Sigmoid colon (tissue), 6 donors: ENCODE measurements at regions not wholly inside any gene's neighbourhood (a gene's known extent, or its start where the extent isn't known, plus 50 kb on each side); places are given as distances from the start of the nearest gene placed in this dataset.

Experiments used
- DNase-seq: peaks from one replicate; pipeline ENCODE4 v3.0.0-alpha.2; 2019
- H3K27ac ChIP-seq, 4 donors: fragments of 200-600 bp; sonication (generic); one replicate each; pipeline ENCODE4 v1.5.1; 2016 to 2019; ENCODE audit warnings: mild to moderate bottlenecking in 1 of 4
- H3K27me3 ChIP-seq, 3 donors: fragments of 200-600 bp; sonication (generic); one replicate each; pipeline ENCODE4 v1.5.1; 2019; ENCODE audit warnings: mild to moderate bottlenecking in 1 of 3
- H3K36me3 ChIP-seq, 4 donors: fragments of 200-600 bp; sonication (generic); one replicate each; pipeline ENCODE4 v1.5.1; 2016 to 2019
- H3K4me1 ChIP-seq, 4 donors: fragments of 200-600 bp; sonication (generic); one replicate each; pipeline ENCODE4 v1.5.1; 2017 to 2019
- H3K4me3 ChIP-seq, 4 donors: fragments of 200-600 bp; sonication (generic); one replicate each; pipeline ENCODE4 v1.5.1; 2017 to 2019; ENCODE audit warnings: mild to moderate bottlenecking in 2 of 4, moderate library complexity in 1 of 4
- H3K9me3 ChIP-seq, 4 donors: fragments of 200-600 bp in 3 of 4; sonication (generic) in 3 of 4; one replicate each; pipeline versions ENCODE4 v1.5.1 to v1.6.1; 2013 to 2019
- EP300 ChIP-seq, 4 donors: sonication (generic); formaldehyde crosslinking; IDR thresholded peaks; one replicate each; pipeline ENCODE4 v1.6.1; 2017; ENCODE audit warnings: antibody characterized with exemption in 4 of 4
- POLR2A ChIP-seq, 2 donors: fragments of 450-650 bp; IDR thresholded peaks; one replicate each; pipeline ENCODE4 v1.6.1; 2016; ENCODE audit warnings: antibody characterized with exemption in 2 of 2, mild to moderate bottlenecking in 2 of 2, moderate library complexity in 2 of 2
- POLR2AphosphoS5 ChIP-seq, 4 donors: sonication (generic); formaldehyde crosslinking; IDR thresholded peaks; one replicate each; pipeline ENCODE4 v1.6.1; 2017; ENCODE audit warnings: antibody characterized with exemption in 4 of 4
- WGBS, 2 donors: extraction: QIAGEN DNeasy Blood & Tissue Kit; methylation state at CpG; one replicate each; pipeline ENCODE4 v1.1.7; 2013; 5-methylcytosine and 5-hydroxymethylcytosine counted together
- intact Hi-C: fragments of 100-400 bp; cut with DNase I; formaldehyde crosslinking; loops from one replicate; pipeline ENCODE4 v1.15.1; 2023
- TF ChIP-seq, protein P1 (sequence below), 4 experiments: fragments of 450-650 bp in 3 of 4; fragments of 200-600 bp in 1 of 4; IDR thresholded peaks; one replicate each; pipeline ENCODE4 v1.5.1; 2016 to 2019; ENCODE audit warnings: antibody characterized with exemption in 4 of 4, mild to moderate bottlenecking in 3 of 4, moderate library complexity in 2 of 4
- donor health status: healthy with polysubstance abuse.
- donor health status: healthy.

DNA sequence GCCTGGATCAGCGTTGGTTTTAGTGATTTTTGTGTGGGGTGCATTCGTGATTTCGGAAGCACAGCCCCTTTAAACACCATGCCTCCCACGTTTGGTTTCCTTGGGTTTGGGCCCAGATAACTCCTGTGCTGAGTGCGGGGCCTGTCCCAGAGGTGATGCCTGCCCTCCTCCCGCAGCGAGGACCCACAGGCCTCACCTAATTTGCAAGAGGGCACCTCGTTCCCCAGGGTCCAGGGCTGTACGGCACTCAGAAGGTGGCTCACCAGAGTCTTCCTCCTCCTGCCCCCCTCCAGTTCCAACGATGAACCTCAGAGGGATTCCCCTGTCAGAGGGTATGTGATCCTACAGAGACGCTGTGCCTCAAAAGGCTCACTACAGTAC is 54.3 kb upstream of the SOX1 start:
- Histone ChIP-seq H3K36me3 (no peaks in the 10 kb centered on the region), H3K9me3 (no peaks in the 10 kb centered on the region), H3K27ac (no peak overlapping the region), H3K27me3 (no peaks in the 10 kb centered on the region), H3K4me3 (no peak overlapping the region), H3K4me1 (no peaks in the 10 kb centered on the region)
- intact Hi-C loops: no loop called here
- TF ChIP-seq POLR2AphosphoS5 (IDR thresholded peaks at IDR 0.05): no peak
- TF ChIP-seq, protein P1, sequence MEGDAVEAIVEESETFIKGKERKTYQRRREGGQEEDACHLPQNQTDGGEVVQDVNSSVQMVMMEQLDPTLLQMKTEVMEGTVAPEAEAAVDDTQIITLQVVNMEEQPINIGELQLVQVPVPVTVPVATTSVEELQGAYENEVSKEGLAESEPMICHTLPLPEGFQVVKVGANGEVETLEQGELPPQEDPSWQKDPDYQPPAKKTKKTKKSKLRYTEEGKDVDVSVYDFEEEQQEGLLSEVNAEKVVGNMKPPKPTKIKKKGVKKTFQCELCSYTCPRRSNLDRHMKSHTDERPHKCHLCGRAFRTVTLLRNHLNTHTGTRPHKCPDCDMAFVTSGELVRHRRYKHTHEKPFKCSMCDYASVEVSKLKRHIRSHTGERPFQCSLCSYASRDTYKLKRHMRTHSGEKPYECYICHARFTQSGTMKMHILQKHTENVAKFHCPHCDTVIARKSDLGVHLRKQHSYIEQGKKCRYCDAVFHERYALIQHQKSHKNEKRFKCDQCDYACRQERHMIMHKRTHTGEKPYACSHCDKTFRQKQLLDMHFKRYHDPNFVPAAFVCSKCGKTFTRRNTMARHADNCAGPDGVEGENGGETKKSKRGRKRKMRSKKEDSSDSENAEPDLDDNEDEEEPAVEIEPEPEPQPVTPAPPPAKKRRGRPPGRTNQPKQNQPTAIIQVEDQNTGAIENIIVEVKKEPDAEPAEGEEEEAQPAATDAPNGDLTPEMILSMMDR (IDR thresholded peaks at IDR 0.05): no peak
- TF ChIP-seq EP300 (IDR thresholded peaks at IDR 0.05): no peak
- DNase-seq: no peak
- WGBS, 2 donors: 81 to 85% methylated on average over 11 of the region's 11 CpGs

DNA sequence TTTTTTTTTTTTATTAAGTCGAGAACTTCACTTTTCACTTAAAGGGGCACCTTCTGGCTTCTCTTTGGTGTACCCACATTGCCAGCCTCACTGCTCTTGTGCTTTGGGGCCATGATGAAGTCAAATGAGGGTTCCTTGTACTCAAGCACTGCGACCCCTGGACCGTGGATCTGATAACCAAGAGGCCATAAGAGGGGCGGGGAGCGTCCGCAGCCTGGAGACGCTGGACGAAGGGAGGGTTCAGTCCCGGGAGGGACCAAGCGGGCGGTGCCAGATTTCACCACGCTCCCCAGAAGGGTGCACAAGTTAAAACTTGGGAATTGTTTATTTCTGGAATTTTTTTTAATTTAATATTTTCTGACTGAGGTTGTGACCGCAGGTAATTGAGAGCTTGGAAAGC is 53.3 kb upstream of the SOX1 start:
- Histone ChIP-seq H3K4me1 (no peaks in the 10 kb centered on the region), H3K27me3 (no peaks in the 10 kb centered on the region), H3K4me3 (no peak overlapping the region), H3K27ac (no peak overlapping the region), H3K9me3 (no peaks in the 10 kb centered on the region), H3K36me3 (no peaks in the 10 kb centered on the region)
- intact Hi-C loops: no loop called here
- no peak for DNase-seq
- 78 to 87% methylated on average over 13 of the region's 13 CpGs for WGBS, 2 donors
- TF ChIP-seq, protein P1 (IDR thresholded peaks at IDR 0.05): no peak
- TF ChIP-seq POLR2A (IDR thresholded peaks at IDR 0.05) (no peak), EP300 (IDR thresholded peaks at IDR 0.05) (no peak), POLR2AphosphoS5 (IDR thresholded peaks at IDR 0.05) (no peak)

DNA sequence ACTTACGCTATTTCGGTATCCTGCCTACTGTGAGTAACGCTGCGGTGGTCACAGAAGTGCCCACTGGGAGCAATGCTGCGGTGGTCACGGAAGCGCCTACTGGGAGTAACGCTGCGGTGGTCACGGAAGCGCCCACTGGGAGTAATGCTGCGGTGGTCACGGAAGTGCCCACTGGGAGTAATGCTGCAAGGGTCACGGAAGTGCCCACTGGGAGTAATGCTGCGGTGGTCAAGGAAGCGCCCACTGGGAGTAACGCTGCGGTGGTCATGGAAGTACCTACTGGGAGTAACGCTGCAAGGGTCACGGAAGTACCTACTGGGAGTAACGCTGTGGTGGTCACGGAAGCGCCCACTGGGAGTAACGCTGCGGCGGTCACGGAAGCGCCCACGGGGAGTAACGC is 52.1 kb upstream of the SOX1 start:
- no peaks in the 10 kb centered on the region for H3K27me3 ChIP-seq
- H3K4me3 ChIP-seq: no peak overlapping the region
- TF ChIP-seq, protein P1 (IDR thresholded peaks at IDR 0.05): no peak
- no peak for TF ChIP-seq POLR2A (IDR thresholded peaks at IDR 0.05)
- no peak for TF ChIP-seq POLR2AphosphoS5 (IDR thresholded peaks at IDR 0.05)
- TF ChIP-seq EP300 (IDR thresholded peaks at IDR 0.05): no peak
- no peaks in the 10 kb centered on the region for H3K36me3 ChIP-seq
- DNase-seq: no peak
- no peaks in the 10 kb centered on the region for H3K4me1 ChIP-seq
- no peaks in the 10 kb centered on the region for H3K9me3 ChIP-seq
- 72 to 75% methylated on average over 28 to 30 of the region's 30 CpGs for WGBS, 2 donors
- intact Hi-C loops: no loop called here
- no peak overlapping the region for H3K27ac ChIP-seq
